Suprapubic skin (tissue), 4 donors: ENCODE measurements at regions not wholly inside any gene's neighbourhood (a gene's known extent, or its start where the extent isn't known, plus 50 kb on each side); places are given as distances from the start of the nearest gene placed in this dataset.

Experiments used
- DNase-seq, 2 donors: peaks; one replicate each; pipeline ENCODE4 v3.0.0-alpha.2; 2019; ENCODE audit warnings: low spot score in 2 of 2
- H3K27ac ChIP-seq: fragments of 200-600 bp; sonication (generic); one replicate; pipeline ENCODE4 v1.5.1; 2019
- H3K27me3 ChIP-seq: fragments of 200-600 bp; sonication (generic); one replicate; pipeline ENCODE4 v1.5.1; 2019
- H3K36me3 ChIP-seq: fragments of 200-600 bp; sonication (generic); one replicate; pipeline ENCODE4 v1.5.1; 2019
- H3K4me1 ChIP-seq: fragments of 200-600 bp; sonication (generic); one replicate; pipeline ENCODE4 v1.5.1; 2019
- H3K4me3 ChIP-seq: fragments of 200-600 bp; sonication (generic); one replicate; pipeline ENCODE4 v1.5.1; 2019; ENCODE audit warnings: mild to moderate bottlenecking
- H3K9me3 ChIP-seq: fragments of 200-600 bp; sonication (generic); one replicate; pipeline ENCODE4 v1.5.1; 2019
- CTCF ChIP-seq, 2 donors: fragments of 200-600 bp in 1 of 2; fragments of 450-650 bp in 1 of 2; sonication (generic) in 1 of 2; IDR thresholded peaks; one replicate each; pipeline ENCODE4 v1.5.1; 2016 to 2019; ENCODE audit warnings: antibody characterized with exemption in 2 of 2, mild to moderate bottlenecking in 1 of 2, moderate library complexity in 1 of 2
- EP300 ChIP-seq: sonication (generic); formaldehyde crosslinking; IDR thresholded peaks from one replicate; pipeline ENCODE4 v1.6.1; 2017; ENCODE audit warnings: antibody characterized with exemption
- POLR2A ChIP-seq, 2 donors: fragments of 450-650 bp; IDR thresholded peaks; one replicate each; pipeline ENCODE4 v1.6.1; 2017; ENCODE audit warnings: antibody characterized with exemption in 2 of 2, mild to moderate bottlenecking in 2 of 2, moderate library complexity in 2 of 2
- POLR2AphosphoS5 ChIP-seq, 3 donors: sonication (generic); formaldehyde crosslinking; IDR thresholded peaks; one replicate each; pipeline ENCODE4 v1.6.1; 2017; ENCODE audit warnings: antibody characterized with exemption in 3 of 3
- WGBS: methylation state at CpG from one replicate; pipeline ENCODE4 v1.1.5; 2018; 5-methylcytosine and 5-hydroxymethylcytosine counted together

GRCh38 chr2:437756-438393 lies 150.0 kb upstream of the ALKAL2 start:
- 41% methylated on average over 15 of the region's 15 CpGs for WGBS
- DNase-seq = no peak
- no peak overlapping the region for H3K27ac ChIP-seq
- no peaks in the 10 kb centered on the region for H3K36me3 ChIP-seq
- H3K4me1 ChIP-seq = peaks cover 22% of the 10 kb centered on the region
- TF ChIP-seq POLR2AphosphoS5 (IDR thresholded peaks at IDR 0.05) (no peak), EP300 (no peak), CTCF (IDR thresholded peaks at IDR 0.05) (no peak), POLR2A (IDR thresholded peaks at IDR 0.05) (no peak)
- peaks cover 4% of the 10 kb centered on the region for H3K27me3 ChIP-seq
- no peaks in the 10 kb centered on the region for H3K9me3 ChIP-seq
- no peak overlapping the region for H3K4me3 ChIP-seq

- no peak for DNase-seq
- H3K27me3 ChIP-seq = peaks cover 4% of the 10 kb centered on the region
- 68% methylated on average over 5 of the region's 5 CpGs for WGBS
- no peak for TF ChIP-seq EP300
- no peak for TF ChIP-seq POLR2AphosphoS5 (IDR thresholded peaks at IDR 0.05)
- TF ChIP-seq CTCF (IDR thresholded peaks at IDR 0.05) = no peak
- no peak for TF ChIP-seq POLR2A (IDR thresholded peaks at IDR 0.05)
- no peaks in the 10 kb centered on the region for H3K36me3 ChIP-seq
- H3K4me3 ChIP-seq = no peak overlapping the region
- peaks cover 22% of the 10 kb centered on the region for H3K4me1 ChIP-seq
- no peak overlapping the region for H3K27ac ChIP-seq
- no peaks in the 10 kb centered on the region for H3K9me3 ChIP-seq
Measured at GRCh38 chr2:437180-437579, 149.3 kb upstream of the ALKAL2 start.

GRCh38 chr2:436205-436604 lies 148.3 kb upstream of the ALKAL2 start:
- TF ChIP-seq CTCF (IDR thresholded peaks at IDR 0.05) (no peak), POLR2AphosphoS5 (IDR thresholded peaks at IDR 0.05) (no peak), POLR2A (IDR thresholded peaks at IDR 0.05) (no peak), EP300 (no peak)
- H3K4me3 ChIP-seq = no peak overlapping the region
- H3K36me3 ChIP-seq = no peaks in the 10 kb centered on the region
- WGBS = 92% methylated on average over 14 of the region's 14 CpGs
- no peaks in the 10 kb centered on the region for H3K9me3 ChIP-seq
- no peak overlapping the region for H3K27ac ChIP-seq
- no peak for DNase-seq
- H3K4me1 ChIP-seq = peaks cover 21% of the 10 kb centered on the region
- H3K27me3 ChIP-seq = peaks cover 2% of the 10 kb centered on the region

GRCh38 chr2:434625-435024 lies 146.7 kb upstream of the ALKAL2 start:
- no peak for TF ChIP-seq POLR2AphosphoS5 (IDR thresholded peaks at IDR 0.05)
- TF ChIP-seq CTCF (IDR thresholded peaks at IDR 0.05) = no peak
- no peak for TF ChIP-seq EP300
- TF ChIP-seq POLR2A (IDR thresholded peaks at IDR 0.05) = no peak

GRCh38 chr2:433216-433615 lies 145.3 kb upstream of the ALKAL2 start:
- no peak for TF ChIP-seq EP300
- TF ChIP-seq CTCF (IDR thresholded peaks at IDR 0.05) = no peak
- no peak for TF ChIP-seq POLR2AphosphoS5 (IDR thresholded peaks at IDR 0.05)
- H3K36me3 ChIP-seq = no peaks in the 10 kb centered on the region
- H3K4me1 ChIP-seq = no peaks in the 10 kb centered on the region
- no peaks in the 10 kb centered on the region for H3K9me3 ChIP-seq
- H3K27me3 ChIP-seq = no peaks in the 10 kb centered on the region
- WGBS = 89% methylated on average over 4 of the region's 4 CpGs
- DNase-seq = no peak
- no peak overlapping the region for H3K27ac ChIP-seq
- no peak overlapping the region for H3K4me3 ChIP-seq

More at GRCh38 chr2:434625-435024, 146.7 kb upstream of the ALKAL2 start:
- no peak overlapping the region for H3K27ac ChIP-seq
- no peak overlapping the region for H3K4me3 ChIP-seq
- no peak for DNase-seq
- H3K4me1 ChIP-seq = peaks cover 10% of the 10 kb centered on the region
- no peaks in the 10 kb centered on the region for H3K36me3 ChIP-seq
- no peaks in the 10 kb centered on the region for H3K27me3 ChIP-seq
- H3K9me3 ChIP-seq = no peaks in the 10 kb centered on the region
